ENCODE measurements at regions not wholly inside any gene's neighbourhood (a gene's known extent, or its start where the extent isn't known, plus 50 kb on each side); places are given as distances from the start of the nearest gene placed in this dataset.

- H3K4me3 Mint-ChIP-seq (ENCODE audit: unreplicated experiment), result no peak overlapping the region
- no peak overlapping the region for H2AFZ ChIP-seq (ENCODE audit: low read depth, low read length)
- H3K27ac ChIP-seq (ENCODE audit: low read depth, low read length), result no peak overlapping the region
- H3K9me3 ChIP-seq (ENCODE audit: insufficient read depth, low read depth, low read length), result no peaks in the 10 kb centered on the region
- no peak for DNase-seq (ENCODE audit: low read depth)
- no peaks in the 10 kb centered on the region for H3K4me1 Mint-ChIP-seq (ENCODE audit: low read depth, unreplicated experiment)
- H3K4me3 ChIP-seq (ENCODE audit: insufficient read depth, low read depth, low read length), result no peak overlapping the region
- H3K36me3 ChIP-seq (ENCODE audit: insufficient read depth, low read length), result no peaks in the 10 kb centered on the region
- no peaks in the 10 kb centered on the region for H3K27me3 Mint-ChIP-seq (ENCODE audit: low read depth, unreplicated experiment)
- no peaks in the 10 kb centered on the region for H3K4me1 ChIP-seq (ENCODE audit: insufficient read depth, low read length)
- no peak overlapping the region for H3K4me2 ChIP-seq (ENCODE audit: low read length)
- H3K27ac Mint-ChIP-seq (ENCODE audit: unreplicated experiment), result no peak overlapping the region
- H4K20me1 ChIP-seq (ENCODE audit: insufficient read depth, low read length), result no peaks in the 10 kb centered on the region
- no peak overlapping the region for H3K9ac ChIP-seq (ENCODE audit: low read length)
- H3K9me3 Mint-ChIP-seq (ENCODE audit: unreplicated experiment), result no peaks in the 10 kb centered on the region
- FAIRE-seq, result no peak
- H3K79me2 ChIP-seq (ENCODE audit: insufficient read depth, low read length), result no peaks in the 10 kb centered on the region
- TF ChIP-seq CTCF (IDR thresholded peaks at IDR 0.05; ENCODE audit: insufficient read depth, low read depth, low read length), result no peak
- TF ChIP-seq EZH2 (IDR thresholded peaks at IDR 0.05; ENCODE audit: insufficient read depth, low read length), result no peak
- H3K36me3 Mint-ChIP-seq (ENCODE audit: low read depth, unreplicated experiment), result no peaks in the 10 kb centered on the region
- H3K27me3 ChIP-seq (ENCODE audit: insufficient read depth, low read length), result no peaks in the 10 kb centered on the region
These were observed 66.7 kb downstream of the BARHL2 start for GRCh38 chr1:90650401-90650800.

GRCh38 chr1:90640325-90640724 lies 76.8 kb downstream of the BARHL2 start:
- Histone ChIP-seq H2AFZ (ENCODE audit: low read depth, low read length) (no peak overlapping the region), H3K27me3 (ENCODE audit: insufficient read depth, low read length) (no peaks in the 10 kb centered on the region), H3K4me2 (ENCODE audit: low read length) (no peak overlapping the region), H3K36me3 (ENCODE audit: insufficient read depth, low read length) (no peaks in the 10 kb centered on the region), H3K27ac (ENCODE audit: low read depth, low read length) (no peak overlapping the region), H3K9me3 (ENCODE audit: insufficient read depth, low read depth, low read length) (no peaks in the 10 kb centered on the region), H3K4me1 (ENCODE audit: insufficient read depth, low read length) (no peaks in the 10 kb centered on the region), H3K9ac (ENCODE audit: low read length) (no peak overlapping the region), H4K20me1 (ENCODE audit: insufficient read depth, low read length) (no peaks in the 10 kb centered on the region), H3K4me3 (ENCODE audit: insufficient read depth, low read depth, low read length) (no peak overlapping the region), H3K79me2 (ENCODE audit: insufficient read depth, low read length) (no peaks in the 10 kb centered on the region)
- Mint-ChIP-seq H3K27me3 (ENCODE audit: low read depth, unreplicated experiment) (no peaks in the 10 kb centered on the region), H3K9me3 (ENCODE audit: unreplicated experiment) (peaks cover 5% of the 10 kb centered on the region), H3K4me1 (ENCODE audit: low read depth, unreplicated experiment) (no peaks in the 10 kb centered on the region), H3K27ac (ENCODE audit: unreplicated experiment) (no peak overlapping the region), H3K36me3 (ENCODE audit: low read depth, unreplicated experiment) (no peaks in the 10 kb centered on the region), H3K4me3 (ENCODE audit: unreplicated experiment) (no peak overlapping the region)
- FAIRE-seq (no peak), DNase-seq (ENCODE audit: low read depth) (no peak)
- TF ChIP-seq EZH2 (IDR thresholded peaks at IDR 0.05; ENCODE audit: insufficient read depth, low read length) (no peak), CTCF (IDR thresholded peaks at IDR 0.05; ENCODE audit: insufficient read depth, low read depth, low read length) (no peak)

DNA sequence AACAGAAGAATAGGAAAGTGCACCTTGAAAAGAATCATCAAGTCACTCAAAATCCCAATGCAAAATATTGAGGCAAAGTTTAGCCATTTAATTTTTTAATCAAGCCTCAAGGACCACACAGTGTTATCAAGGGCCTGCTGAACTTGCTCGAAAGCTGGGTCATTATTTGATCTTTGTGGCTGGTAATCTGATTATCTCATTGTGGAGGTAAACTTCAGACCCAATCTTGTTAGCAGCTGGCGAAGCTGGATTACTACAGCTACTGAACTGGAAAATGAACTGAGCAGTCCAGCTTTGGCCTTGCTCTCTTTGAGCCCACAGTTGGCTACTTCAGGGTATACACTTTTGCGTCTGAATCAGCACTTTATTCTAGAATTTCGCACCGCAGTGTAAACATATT lies 94.4 kb downstream of the BARHL2 start:
- Histone ChIP-seq H3K27ac (ENCODE audit: low read depth, low read length) (no peak overlapping the region), H3K9me3 (ENCODE audit: insufficient read depth, low read depth, low read length) (no peaks in the 10 kb centered on the region), H3K27me3 (ENCODE audit: insufficient read depth, low read length) (no peaks in the 10 kb centered on the region), H3K9ac (ENCODE audit: low read length) (no peak overlapping the region), H2AFZ (ENCODE audit: low read depth, low read length) (no peak overlapping the region), H3K4me1 (ENCODE audit: insufficient read depth, low read length) (no peaks in the 10 kb centered on the region), H3K36me3 (ENCODE audit: insufficient read depth, low read length) (no peaks in the 10 kb centered on the region), H3K79me2 (ENCODE audit: insufficient read depth, low read length) (no peaks in the 10 kb centered on the region), H4K20me1 (ENCODE audit: insufficient read depth, low read length) (no peaks in the 10 kb centered on the region), H3K4me3 (ENCODE audit: insufficient read depth, low read depth, low read length) (no peak overlapping the region), H3K4me2 (ENCODE audit: low read length) (no peak overlapping the region)
- H3K36me3 Mint-ChIP-seq (ENCODE audit: low read depth, unreplicated experiment), result no peaks in the 10 kb centered on the region
- TF ChIP-seq EZH2 (IDR thresholded peaks at IDR 0.05; ENCODE audit: insufficient read depth, low read length) (no peak), CTCF (IDR thresholded peaks at IDR 0.05; ENCODE audit: insufficient read depth, low read depth, low read length) (no peak)
- no peak overlapping the region for H3K4me3 Mint-ChIP-seq (ENCODE audit: unreplicated experiment)
- no peaks in the 10 kb centered on the region for H3K27me3 Mint-ChIP-seq (ENCODE audit: low read depth, unreplicated experiment)
- no peak overlapping the region for H3K27ac Mint-ChIP-seq (ENCODE audit: unreplicated experiment)
- H3K4me1 Mint-ChIP-seq (ENCODE audit: low read depth, unreplicated experiment), result no peaks in the 10 kb centered on the region
- DNase-seq (ENCODE audit: low read depth) (no peak), FAIRE-seq (no peak)
- H3K9me3 Mint-ChIP-seq (ENCODE audit: unreplicated experiment), result no peaks in the 10 kb centered on the region
